ENCODE measurements at regions not wholly inside any gene's neighbourhood (a gene's known extent, or its start where the extent isn't known, plus 50 kb on each side); places are given as distances from the start of the nearest gene placed in this dataset.

- Mint-ChIP-seq H3K4me1 (ENCODE audit: low read depth) (no peaks in the 10 kb centered on the region), H3K27ac (ENCODE audit: unreplicated experiment) (no peak overlapping the region), H3K36me3 (ENCODE audit: low read depth) (peaks cover 12% of the 10 kb centered on the region), H3K9me3 (ENCODE audit: low read depth) (peaks cover 31% of the 10 kb centered on the region), H3K4me3 (ENCODE audit: unreplicated experiment) (no peak overlapping the region), H3K27me3 (ENCODE audit: low read depth) (no peaks in the 10 kb centered on the region)
- TF ChIP-seq CTCF (IDR thresholded peaks at IDR 0.05) = no peak
- no peak for DNase-seq (ENCODE audit: low spot score)
These were observed 421.8 kb downstream of the SPRY2 start for GRCh38 chr13:79919091-79919490.

- no peak for TF ChIP-seq CTCF (IDR thresholded peaks at IDR 0.05)
- no peak overlapping the region for H3K27ac Mint-ChIP-seq (ENCODE audit: unreplicated experiment)
These were observed 422.3 kb downstream of the SPRY2 start for GRCh38 chr13:79918620-79919019.

GRCh38 chr13:79917628-79918027 is 423.3 kb downstream of the SPRY2 start:
- Mint-ChIP-seq H3K4me3 (ENCODE audit: unreplicated experiment) (no peak overlapping the region), H3K27ac (ENCODE audit: unreplicated experiment) (no peak overlapping the region), H3K4me1 (ENCODE audit: low read depth) (no peaks in the 10 kb centered on the region), H3K36me3 (ENCODE audit: low read depth) (peaks cover 3% of the 10 kb centered on the region), H3K9me3 (ENCODE audit: low read depth) (peaks cover 17% of the 10 kb centered on the region), H3K27me3 (ENCODE audit: low read depth) (no peaks in the 10 kb centered on the region)
- no peak for TF ChIP-seq CTCF (IDR thresholded peaks at IDR 0.05)
- no peak for DNase-seq (ENCODE audit: low spot score)

More at GRCh38 chr13:79918620-79919019, 422.3 kb downstream of the SPRY2 start:
- no peak overlapping the region for H3K4me3 Mint-ChIP-seq (ENCODE audit: unreplicated experiment)
- H3K9me3 Mint-ChIP-seq (ENCODE audit: low read depth) = peaks cover 27% of the 10 kb centered on the region
- H3K4me1 Mint-ChIP-seq (ENCODE audit: low read depth) = no peaks in the 10 kb centered on the region
- H3K27me3 Mint-ChIP-seq (ENCODE audit: low read depth) = no peaks in the 10 kb centered on the region
- no peak for DNase-seq (ENCODE audit: low spot score)
- peaks cover 11% of the 10 kb centered on the region for H3K36me3 Mint-ChIP-seq (ENCODE audit: low read depth)

GRCh38 chr13:79915114-79915811 is 425.7 kb downstream of the SPRY2 start:
- no peak for DNase-seq (ENCODE audit: low spot score)
- TF ChIP-seq CTCF (IDR thresholded peaks at IDR 0.05) = no peak
- Mint-ChIP-seq H3K4me3 (ENCODE audit: unreplicated experiment) (no peak overlapping the region), H3K4me1 (ENCODE audit: low read depth) (peaks cover 5% of the 10 kb centered on the region), H3K27ac (ENCODE audit: unreplicated experiment) (no peak overlapping the region), H3K27me3 (ENCODE audit: low read depth) (no peaks in the 10 kb centered on the region), H3K9me3 (ENCODE audit: low read depth) (no peaks in the 10 kb centered on the region), H3K36me3 (ENCODE audit: low read depth) (no peaks in the 10 kb centered on the region)

- TF ChIP-seq CTCF (IDR thresholded peaks at IDR 0.05) = no peak
- H3K36me3 Mint-ChIP-seq (ENCODE audit: low read depth) = no peaks in the 10 kb centered on the region
- H3K27ac Mint-ChIP-seq (ENCODE audit: unreplicated experiment) = no peak overlapping the region
- no peak for DNase-seq (ENCODE audit: low spot score)
- no peaks in the 10 kb centered on the region for H3K27me3 Mint-ChIP-seq (ENCODE audit: low read depth)
- peaks cover 5% of the 10 kb centered on the region for H3K4me1 Mint-ChIP-seq (ENCODE audit: low read depth)
- no peaks in the 10 kb centered on the region for H3K9me3 Mint-ChIP-seq (ENCODE audit: low read depth)
- no peak overlapping the region for H3K4me3 Mint-ChIP-seq (ENCODE audit: unreplicated experiment)
These were observed 427.6 kb downstream of the SPRY2 start for GRCh38 chr13:79913141-79913827.
